ENCODE measurements at regions not wholly inside any gene's neighbourhood (a gene's known extent, or its start where the extent isn't known, plus 50 kb on each side); places are given as distances from the start of the nearest gene placed in this dataset.

DNA sequence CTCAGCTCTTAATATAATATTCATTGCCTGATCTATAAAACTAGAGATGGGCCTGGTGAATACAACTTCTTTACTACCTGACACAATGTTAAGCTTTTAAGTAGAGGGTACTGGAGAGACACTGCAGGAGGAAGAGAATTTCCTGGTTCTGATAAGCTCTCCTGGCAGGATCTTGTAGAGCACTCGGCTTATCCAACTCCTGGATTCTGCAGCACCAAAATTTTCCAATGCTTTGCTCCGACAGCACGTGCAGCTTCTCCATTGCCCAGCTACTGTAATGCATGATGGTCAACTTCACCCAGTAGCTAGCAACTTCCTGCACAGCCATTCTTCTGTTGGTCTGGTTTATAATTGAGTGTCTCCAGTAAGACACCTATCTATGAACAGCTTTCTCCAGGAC, 686.2 kb upstream of the BOD1L1 start:
- 81 to 100% methylated on average over 3 of the region's 3 CpGs for WGBS, 2 experiments (ENCODE audit: insufficient coverage in 1 of 2, insufficient read length in 1 of 2)
- no peak overlapping the region for H3K27ac ChIP-seq (ENCODE audit: low read depth, low read length)
- no peaks in the 10 kb centered on the region for H3K9me3 ChIP-seq (ENCODE audit: control insufficient read depth, low read length)
- Mint-ChIP-seq H3K36me3 (ENCODE audit: low read depth) (no peaks in the 10 kb centered on the region), H3K4me1 (no peaks in the 10 kb centered on the region), H3K27ac (no peak overlapping the region), H3K27me3 (ENCODE audit: insufficient read depth) (no peaks in the 10 kb centered on the region), H3K9me3 (no peaks in the 10 kb centered on the region), H3K4me3 (no peak overlapping the region)
- DNase-seq = no peak
- no peaks in the 10 kb centered on the region for H3K27me3 ChIP-seq (ENCODE audit: control insufficient read depth, insufficient read depth, low read length, poor library complexity, severe bottlenecking)
- TF ChIP-seq, protein P1, sequence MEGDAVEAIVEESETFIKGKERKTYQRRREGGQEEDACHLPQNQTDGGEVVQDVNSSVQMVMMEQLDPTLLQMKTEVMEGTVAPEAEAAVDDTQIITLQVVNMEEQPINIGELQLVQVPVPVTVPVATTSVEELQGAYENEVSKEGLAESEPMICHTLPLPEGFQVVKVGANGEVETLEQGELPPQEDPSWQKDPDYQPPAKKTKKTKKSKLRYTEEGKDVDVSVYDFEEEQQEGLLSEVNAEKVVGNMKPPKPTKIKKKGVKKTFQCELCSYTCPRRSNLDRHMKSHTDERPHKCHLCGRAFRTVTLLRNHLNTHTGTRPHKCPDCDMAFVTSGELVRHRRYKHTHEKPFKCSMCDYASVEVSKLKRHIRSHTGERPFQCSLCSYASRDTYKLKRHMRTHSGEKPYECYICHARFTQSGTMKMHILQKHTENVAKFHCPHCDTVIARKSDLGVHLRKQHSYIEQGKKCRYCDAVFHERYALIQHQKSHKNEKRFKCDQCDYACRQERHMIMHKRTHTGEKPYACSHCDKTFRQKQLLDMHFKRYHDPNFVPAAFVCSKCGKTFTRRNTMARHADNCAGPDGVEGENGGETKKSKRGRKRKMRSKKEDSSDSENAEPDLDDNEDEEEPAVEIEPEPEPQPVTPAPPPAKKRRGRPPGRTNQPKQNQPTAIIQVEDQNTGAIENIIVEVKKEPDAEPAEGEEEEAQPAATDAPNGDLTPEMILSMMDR (conservative IDR thresholded peaks at IDR 0.05) = no peak
- H3K4me1 ChIP-seq (ENCODE audit: control insufficient read depth, insufficient read depth, low read length) = no peaks in the 10 kb centered on the region
- H3K4me3 ChIP-seq (ENCODE audit: low read length) = no peak overlapping the region
- H3K9ac ChIP-seq (ENCODE audit: extremely low read depth, low read length, poor library complexity, severe bottlenecking) = no peak overlapping the region
- H3K36me3 ChIP-seq (ENCODE audit: control insufficient read depth, insufficient read depth, low read length) = no peaks in the 10 kb centered on the region

DNA sequence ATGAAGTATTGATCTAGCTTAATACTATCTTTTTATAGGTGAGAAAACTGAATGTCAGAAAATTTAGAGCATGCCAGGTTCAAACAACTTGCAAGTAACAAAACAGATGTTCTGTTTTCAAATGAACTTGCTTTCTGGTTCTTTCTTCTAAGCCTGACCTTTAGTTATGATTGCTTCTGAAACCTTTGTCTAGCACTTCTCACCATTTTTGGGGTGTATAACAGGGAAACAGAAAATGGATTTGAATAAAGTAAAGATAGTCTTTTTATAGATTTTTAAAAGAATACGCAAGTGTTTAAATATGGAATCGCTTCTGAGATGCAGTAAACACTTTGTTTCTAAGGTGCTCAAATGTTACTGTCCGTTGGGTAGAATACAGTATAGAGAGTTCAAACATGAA, 687.2 kb upstream of the CPEB2 start:
- Mint-ChIP-seq H3K27me3 (ENCODE audit: insufficient read depth) (no peaks in the 10 kb centered on the region), H3K9me3 (no peaks in the 10 kb centered on the region), H3K4me3 (no peak overlapping the region), H3K36me3 (ENCODE audit: low read depth) (no peaks in the 10 kb centered on the region), H3K27ac (no peak overlapping the region), H3K4me1 (no peaks in the 10 kb centered on the region)
- H3K27ac ChIP-seq (ENCODE audit: low read depth, low read length) = no peak overlapping the region
- no peaks in the 10 kb centered on the region for H3K4me1 ChIP-seq (ENCODE audit: control insufficient read depth, insufficient read depth, low read length)
- no peaks in the 10 kb centered on the region for H3K9me3 ChIP-seq (ENCODE audit: control insufficient read depth, low read length)
- H3K4me3 ChIP-seq (ENCODE audit: low read length) = no peak overlapping the region
- no peaks in the 10 kb centered on the region for H3K36me3 ChIP-seq (ENCODE audit: control insufficient read depth, insufficient read depth, low read length)
- DNase-seq = no peak
- TF ChIP-seq, protein P1 (conservative IDR thresholded peaks at IDR 0.05) = no peak
- H3K27me3 ChIP-seq (ENCODE audit: control insufficient read depth, insufficient read depth, low read length, poor library complexity, severe bottlenecking) = no peaks in the 10 kb centered on the region
- 89 to 97% methylated on average over 3 of the region's 3 CpGs for WGBS, 2 experiments (ENCODE audit: insufficient coverage in 1 of 2, insufficient read length in 1 of 2)
- H3K9ac ChIP-seq (ENCODE audit: extremely low read depth, low read length, poor library complexity, severe bottlenecking) = no peak overlapping the region

DNA sequence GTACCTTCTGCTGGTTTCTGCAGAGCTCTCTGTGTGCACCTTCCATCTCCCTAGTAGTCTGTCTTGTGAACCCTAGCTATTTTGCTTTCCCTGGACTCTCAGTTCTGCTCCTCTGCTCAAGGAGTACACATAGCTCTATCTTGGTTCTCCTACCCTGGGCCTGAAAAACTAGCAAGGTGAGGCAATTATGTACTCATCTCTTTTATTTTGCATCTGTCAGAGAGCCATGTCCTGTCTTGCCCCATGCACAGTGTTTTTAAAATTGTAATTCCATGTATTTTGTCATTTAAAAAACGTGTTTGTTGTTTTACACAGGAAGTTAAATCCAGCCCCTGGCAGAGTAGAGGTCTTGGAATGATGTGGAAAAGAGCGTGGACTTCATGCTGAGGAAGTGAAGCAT, 684.9 kb upstream of the CPEB2 start:
- 78 to 88% methylated on average over 1 to 2 of the region's 2 CpGs for WGBS, 2 experiments (ENCODE audit: insufficient coverage in 1 of 2, insufficient read length in 1 of 2)
- Mint-ChIP-seq H3K4me3 (no peak overlapping the region), H3K27me3 (ENCODE audit: insufficient read depth) (no peaks in the 10 kb centered on the region), H3K36me3 (ENCODE audit: low read depth) (no peaks in the 10 kb centered on the region), H3K9me3 (no peaks in the 10 kb centered on the region), H3K27ac (no peak overlapping the region), H3K4me1 (no peaks in the 10 kb centered on the region)
- Histone ChIP-seq H3K27me3 (ENCODE audit: control insufficient read depth, insufficient read depth, low read length, poor library complexity, severe bottlenecking) (no peaks in the 10 kb centered on the region), H3K4me3 (ENCODE audit: low read length) (no peak overlapping the region), H3K4me1 (ENCODE audit: control insufficient read depth, insufficient read depth, low read length) (no peaks in the 10 kb centered on the region), H3K36me3 (ENCODE audit: control insufficient read depth, insufficient read depth, low read length) (no peaks in the 10 kb centered on the region), H3K27ac (ENCODE audit: low read depth, low read length) (no peak overlapping the region), H3K9me3 (ENCODE audit: control insufficient read depth, low read length) (no peaks in the 10 kb centered on the region), H3K9ac (ENCODE audit: extremely low read depth, low read length, poor library complexity, severe bottlenecking) (no peak overlapping the region)
- TF ChIP-seq, protein P1 (conservative IDR thresholded peaks at IDR 0.05) = no peak
- no peak for DNase-seq
